ENCODE measurements at regions not wholly inside any gene's neighbourhood (a gene's known extent, or its start where the extent isn't known, plus 50 kb on each side); places are given as distances from the start of the nearest gene placed in this dataset.

DNA sequence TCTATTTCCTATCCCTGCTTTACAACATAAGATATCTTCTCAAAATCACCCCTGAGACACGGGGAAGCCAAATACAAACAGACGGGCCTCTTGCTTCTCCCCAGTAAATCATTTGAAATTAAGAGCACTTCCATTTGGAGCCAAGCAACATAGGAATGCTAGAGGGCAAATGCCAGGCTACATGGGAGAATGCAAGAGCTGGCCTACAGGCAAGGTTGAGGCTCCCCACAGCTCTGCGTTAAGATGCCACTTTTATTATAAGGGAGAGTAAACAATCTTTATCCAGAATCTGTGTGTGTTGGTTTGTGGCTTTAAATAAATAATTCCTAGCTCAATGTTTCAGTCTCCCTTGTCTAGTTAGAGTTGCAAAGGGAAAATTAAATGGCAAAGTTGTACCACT, 305.1 kb upstream of the KCNH8 start:
- no peak for TF ChIP-seq CTCF (IDR thresholded peaks at IDR 0.05; ENCODE audit: low read depth, low read length, missing control alignments)
- no peak overlapping the region for H3K4me3 ChIP-seq (ENCODE audit: low read depth, low read length)
- no peak for DNase-seq (ENCODE audit: low read depth)

GRCh38 chr3:18841422-18842343, 306.6 kb upstream of the KCNH8 start:
- no peak for DNase-seq (ENCODE audit: low read depth)
- TF ChIP-seq CTCF (IDR thresholded peaks at IDR 0.05; ENCODE audit: low read depth, low read length, missing control alignments), result no peak

GRCh38 chr3:18840535-18841137, 307.7 kb upstream of the KCNH8 start:
- no peak for TF ChIP-seq CTCF (IDR thresholded peaks at IDR 0.05; ENCODE audit: low read depth, low read length, missing control alignments)
- H3K4me3 ChIP-seq (ENCODE audit: low read depth, low read length), result no peak overlapping the region
- DNase-seq (ENCODE audit: low read depth), result no peak

More at GRCh38 chr3:18841422-18842343, 306.6 kb upstream of the KCNH8 start:
- H3K4me3 ChIP-seq (ENCODE audit: low read depth, low read length), result no peak overlapping the region

DNA sequence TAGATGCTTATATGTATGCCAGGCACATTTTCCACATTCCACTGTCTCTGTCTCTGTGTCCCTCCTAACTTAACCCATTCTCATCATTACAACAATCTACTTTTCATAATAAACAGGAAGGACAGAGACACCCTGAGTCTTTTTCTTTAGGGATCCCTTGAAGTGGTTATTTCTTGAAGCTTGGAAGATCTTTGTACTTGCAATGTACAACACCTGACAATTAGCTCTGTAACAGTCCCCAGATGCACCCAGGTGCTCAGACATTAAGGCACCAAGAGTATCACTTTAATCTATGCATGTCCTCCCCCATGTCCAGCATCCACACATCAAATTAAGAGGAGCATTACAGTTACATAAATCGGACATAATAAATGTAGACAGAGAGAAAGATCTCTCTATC, 309.6 kb upstream of the KCNH8 start:
- no peak for DNase-seq (ENCODE audit: low read depth)
- H3K4me3 ChIP-seq (ENCODE audit: low read depth, low read length), result no peak overlapping the region
- no peak for TF ChIP-seq CTCF (IDR thresholded peaks at IDR 0.05; ENCODE audit: low read depth, low read length, missing control alignments)

DNA sequence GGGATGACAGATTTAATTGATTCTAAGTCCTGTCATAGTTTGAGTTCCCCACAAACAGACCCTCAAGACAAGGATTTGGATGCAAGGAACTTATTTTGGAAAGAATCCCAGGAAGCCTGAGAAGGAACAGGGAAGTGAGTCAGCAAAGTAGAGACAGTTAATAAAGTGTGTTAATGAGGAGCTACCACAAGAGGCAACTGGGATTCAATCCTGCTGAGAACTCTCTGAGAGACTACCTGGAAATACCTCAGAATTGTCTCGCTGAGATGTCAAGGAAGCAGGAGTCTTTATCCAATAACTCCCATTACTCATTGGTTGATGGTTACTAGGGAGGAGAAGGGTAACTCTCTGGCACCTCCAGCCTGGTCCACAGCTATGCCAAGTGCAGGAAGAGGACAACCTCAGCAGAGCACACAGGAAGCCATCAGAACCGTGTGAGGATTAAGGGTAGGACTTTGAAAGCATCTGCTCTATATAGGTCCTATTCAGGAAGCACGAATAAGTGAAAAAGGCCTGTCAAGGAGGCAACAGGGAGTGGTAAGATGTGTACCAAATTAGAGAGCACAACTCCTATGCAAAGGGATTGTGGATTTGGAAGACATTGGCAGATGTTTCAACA, 311.1 kb upstream of the KCNH8 start:
- H3K4me3 ChIP-seq (ENCODE audit: low read depth, low read length), result no peak overlapping the region
- no peak for TF ChIP-seq CTCF (IDR thresholded peaks at IDR 0.05; ENCODE audit: low read depth, low read length, missing control alignments)
- DNase-seq (ENCODE audit: low read depth), result no peak

- DNase-seq (ENCODE audit: low read depth), result no peak
- H3K4me3 ChIP-seq (ENCODE audit: low read depth, low read length), result no peak overlapping the region
- no peak for TF ChIP-seq CTCF (IDR thresholded peaks at IDR 0.05; ENCODE audit: low read depth, low read length, missing control alignments)
Observed at GRCh38 chr3:18835021-18835420, 313.3 kb upstream of the KCNH8 start.

All from GM12864 (cell line).